NCI-H82 treated with DMSO at 0.1 percent for 48 hours (cell line): ENCODE measurements at regions not wholly inside any gene's neighbourhood (a gene's known extent, or its start where the extent isn't known, plus 50 kb on each side); places are given as distances from the start of the nearest gene placed in this dataset.
A peak's percentile ranks its signal among the peaks of the same experiment; 100 is the strongest.

Experiments
- DNase-seq: peaks from one replicate; lab custom pipeline; 2025; ENCODE audit not compliant: unreplicated experiment; lab: John Stamatoyannopoulos, UW

GRCh38 chr13:58032676-58033460 lies 401.3 kb downstream of the PCDH17 start:
- DNase-seq = no peak

- no peak for DNase-seq
Measured at GRCh38 chr13:58043971-58044370, 412.4 kb downstream of the PCDH17 start.

GRCh38 chr13:58048670-58049069 lies 417.1 kb downstream of the PCDH17 start:
- no peak for DNase-seq

- DNase-seq = no peak
Measured at GRCh38 chr13:58051396-58051795, 419.9 kb downstream of the PCDH17 start.

- no peak for DNase-seq
Measured at GRCh38 chr13:58051807-58052375, 420.3 kb downstream of the PCDH17 start.

GRCh38 chr13:58056426-58056825 lies 424.9 kb downstream of the PCDH17 start:
- DNase-seq = no peak

- no peak for DNase-seq
Measured at GRCh38 chr13:58059624-58060023, 428.1 kb downstream of the PCDH17 start.

- no peak for DNase-seq
Measured at GRCh38 chr13:58080806-58081205, 449.3 kb downstream of the PCDH17 start.

- peak; percentile 59 for DNase-seq
Measured at GRCh38 chr13:58081301-58081820, 449.8 kb downstream of the PCDH17 start.

GRCh38 chr13:58083064-58083463 lies 451.5 kb downstream of the PCDH17 start:
- DNase-seq = no peak

GRCh38 chr13:58085274-58085673 lies 453.7 kb downstream of the PCDH17 start:
- DNase-seq = no peak

GRCh38 chr13:58085819-58086218 lies 454.3 kb downstream of the PCDH17 start:
- DNase-seq = no peak

GRCh38 chr13:58087566-58087965 lies 456.0 kb downstream of the PCDH17 start:
- DNase-seq = no peak

- DNase-seq = no peak
Measured at GRCh38 chr13:58093394-58093793, 461.9 kb downstream of the PCDH17 start.

- no peak for DNase-seq
Measured at GRCh38 chr13:58097831-58098230, 466.3 kb downstream of the PCDH17 start.

GRCh38 chr13:58119351-58119750 lies 487.8 kb downstream of the PCDH17 start:
- no peak for DNase-seq

GRCh38 chr13:58119804-58120203 lies 488.3 kb downstream of the PCDH17 start:
- no peak for DNase-seq

- DNase-seq = no peak
Measured at GRCh38 chr13:58126496-58126895, 495.0 kb downstream of the PCDH17 start.

GRCh38 chr13:58134012-58134411 lies 502.5 kb downstream of the PCDH17 start:
- DNase-seq = no peak

GRCh38 chr13:58134525-58134924 lies 503.0 kb downstream of the PCDH17 start:
- DNase-seq = no peak

- DNase-seq = no peak
Measured at GRCh38 chr13:58142952-58143351, 511.4 kb downstream of the PCDH17 start.

GRCh38 chr13:58144616-58145015 lies 513.1 kb downstream of the PCDH17 start:
- no peak for DNase-seq

GRCh38 chr13:58151452-58151851 lies 519.9 kb downstream of the PCDH17 start:
- DNase-seq = no peak
